GM12875 (cell line): ENCODE measurements at regions not wholly inside any gene's neighbourhood (a gene's known extent, or its start where the extent isn't known, plus 50 kb on each side); places are given as distances from the start of the nearest gene placed in this dataset.

Source experiments
- H3K4me3 ChIP-seq: one replicate; pipeline ENCODE4 v1.5.1; 2011; ENCODE audit warnings: low read depth, low read length, control low read depth
- TF ChIP-seq, protein P1 (sequence below): IDR thresholded peaks from 2 replicates; pipeline ENCODE4 v1.5.1; 2011; ENCODE audit warnings: low read depth, mild to moderate bottlenecking, control low read depth, inconsistent platforms, low read length, moderate library complexity, borderline replicate concordance; ENCODE audit not compliant: insufficient read depth

GRCh38 chr13:103973740-103974139 lies 907.5 kb upstream of the SLC10A2 start:
- H3K4me3 ChIP-seq: no peak overlapping the region
- TF ChIP-seq, protein P1, sequence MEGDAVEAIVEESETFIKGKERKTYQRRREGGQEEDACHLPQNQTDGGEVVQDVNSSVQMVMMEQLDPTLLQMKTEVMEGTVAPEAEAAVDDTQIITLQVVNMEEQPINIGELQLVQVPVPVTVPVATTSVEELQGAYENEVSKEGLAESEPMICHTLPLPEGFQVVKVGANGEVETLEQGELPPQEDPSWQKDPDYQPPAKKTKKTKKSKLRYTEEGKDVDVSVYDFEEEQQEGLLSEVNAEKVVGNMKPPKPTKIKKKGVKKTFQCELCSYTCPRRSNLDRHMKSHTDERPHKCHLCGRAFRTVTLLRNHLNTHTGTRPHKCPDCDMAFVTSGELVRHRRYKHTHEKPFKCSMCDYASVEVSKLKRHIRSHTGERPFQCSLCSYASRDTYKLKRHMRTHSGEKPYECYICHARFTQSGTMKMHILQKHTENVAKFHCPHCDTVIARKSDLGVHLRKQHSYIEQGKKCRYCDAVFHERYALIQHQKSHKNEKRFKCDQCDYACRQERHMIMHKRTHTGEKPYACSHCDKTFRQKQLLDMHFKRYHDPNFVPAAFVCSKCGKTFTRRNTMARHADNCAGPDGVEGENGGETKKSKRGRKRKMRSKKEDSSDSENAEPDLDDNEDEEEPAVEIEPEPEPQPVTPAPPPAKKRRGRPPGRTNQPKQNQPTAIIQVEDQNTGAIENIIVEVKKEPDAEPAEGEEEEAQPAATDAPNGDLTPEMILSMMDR: no peak

- no peak overlapping the region for H3K4me3 ChIP-seq
- TF ChIP-seq, protein P1: no peak
These were observed 903.4 kb upstream of the SLC10A2 start for GRCh38 chr13:103969520-103970050.

DNA sequence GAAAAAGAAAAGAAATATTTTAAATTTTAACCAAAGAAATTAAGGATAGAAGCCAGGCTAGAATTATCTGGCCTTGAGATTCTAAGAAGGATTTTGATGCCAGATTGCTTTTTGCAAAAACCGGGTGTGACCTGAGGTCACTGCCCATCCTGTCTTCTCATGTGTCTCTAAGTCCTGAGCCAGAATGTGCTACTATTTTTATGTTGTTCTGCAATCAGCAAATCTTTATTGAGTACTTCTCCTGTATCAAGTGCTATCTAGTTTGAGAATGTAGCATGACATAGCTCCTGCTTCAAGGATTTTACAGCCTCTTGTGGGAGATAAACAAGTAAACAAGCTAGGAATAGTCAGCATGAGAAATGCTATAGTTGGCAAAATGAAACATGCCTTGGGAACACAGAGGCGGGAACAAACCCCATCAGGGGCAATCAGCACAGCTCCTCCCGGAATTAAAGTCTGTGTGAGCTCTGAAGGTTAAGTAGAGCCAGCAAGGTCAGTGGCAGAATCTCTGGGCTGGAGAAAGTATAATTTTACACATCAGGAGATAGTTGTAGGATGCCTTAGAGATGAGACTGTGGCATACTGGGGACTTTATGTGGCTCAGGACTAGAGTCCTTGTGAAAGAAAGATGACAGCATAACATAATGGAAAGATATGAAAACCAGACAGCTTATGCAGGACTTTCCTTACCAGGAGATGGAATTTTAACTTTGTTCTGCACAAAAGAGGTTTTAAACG lies 899.5 kb upstream of the SLC10A2 start:
- TF ChIP-seq, protein P1: no peak
- no peak overlapping the region for H3K4me3 ChIP-seq

- no peak overlapping the region for H3K4me3 ChIP-seq
- TF ChIP-seq, protein P1: no peak
These were observed 895.6 kb upstream of the SLC10A2 start for GRCh38 chr13:103961784-103962183.

GRCh38 chr13:103961129-103961528 lies 894.9 kb upstream of the SLC10A2 start:
- H3K4me3 ChIP-seq: no peak overlapping the region
- TF ChIP-seq, protein P1: no peak

GRCh38 chr13:103960001-103960400 lies 893.8 kb upstream of the SLC10A2 start:
- TF ChIP-seq, protein P1: no peak
- no peak overlapping the region for H3K4me3 ChIP-seq

DNA sequence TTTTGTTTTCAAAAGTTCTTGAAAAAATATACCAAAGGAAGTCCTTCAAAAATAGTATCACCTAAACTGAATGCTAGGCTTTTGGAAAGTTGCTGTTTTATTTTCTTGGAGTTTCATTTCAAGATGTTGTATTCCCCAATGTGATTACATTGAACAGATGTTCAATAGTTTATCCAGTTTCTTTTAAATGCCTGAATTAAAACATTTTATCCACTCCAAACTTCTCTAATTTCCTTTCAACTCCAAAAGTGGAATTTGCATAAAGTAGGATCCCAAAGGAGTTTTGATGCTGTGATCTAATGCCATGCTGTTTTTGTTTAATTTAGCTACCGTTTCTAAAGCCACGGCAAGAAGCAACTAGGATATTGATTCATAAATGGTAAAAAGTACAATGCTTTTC lies 892.5 kb upstream of the SLC10A2 start:
- TF ChIP-seq, protein P1: no peak
- H3K4me3 ChIP-seq: no peak overlapping the region
